ENCODE measurements at regions not wholly inside any gene's neighbourhood (a gene's known extent, or its start where the extent isn't known, plus 50 kb on each side); places are given as distances from the start of the nearest gene placed in this dataset.

GRCh38 chr3:132198516-132198915 lies 118.7 kb upstream of the ACP3 start:
- TF ChIP-seq CTCF (conservative IDR thresholded peaks at IDR 0.05; ENCODE audit: low read depth, low read length) (no peak), EZH2 (IDR thresholded peaks at IDR 0.05; ENCODE audit: low read length, unreplicated experiment) (no peak)

Measured in PC-3 (cell line).